H1 (cell line): ENCODE measurements at regions not wholly inside any gene's neighbourhood (a gene's known extent, or its start where the extent isn't known, plus 50 kb on each side); places are given as distances from the start of the nearest gene placed in this dataset.

Experiments
- CTCF ChIA-PET: fragments of 300-600 bp; sonication (Branson Sonifier 250); formaldehyde crosslinking; loops from one replicate; lab custom pipeline; 2021; ENCODE audit not compliant: partially characterized antibody; lab: Charles Lee
- POLR2A ChIA-PET: fragments of 300-600 bp; sonication (Branson Sonifier 250); formaldehyde crosslinking; loops from one replicate; lab custom pipeline; 2021; ENCODE audit warnings: inconsistent platforms; ENCODE audit not compliant: partially characterized antibody; lab: Charles Lee
- DNase-seq, 2 experiments: peaks; one replicate each; pipeline versions ENCODE4 v3.0.0 to v3.0.0-alpha.2; 2010 to 2022; ENCODE audit warnings: low spot score in 2 of 2, low read depth in 1 of 2, mixed read lengths in 1 of 2
- FAIRE-seq: peaks from 2 replicates; lab custom pipeline; 2011; peaks lifted over from hg19 to GRCh38; lab: Jason Lieb, UNC
- H2AFZ ChIP-seq: 2 replicates; pipeline ENCODE4 v1.8.1; 2012; ENCODE audit warnings: low read length, inconsistent platforms
- H2AK5ac ChIP-seq: 2 replicates; pipeline ENCODE4 v1.6.1; 2013; ENCODE audit warnings: low read depth, low read length
- H2BK120ac ChIP-seq: replicated peaks from 2 replicates; pipeline ENCODE3; 2013; ENCODE audit warnings: low read depth, low read length, inconsistent platforms
- H2BK12ac ChIP-seq: 2 replicates; pipeline ENCODE4 v1.6.1; 2013; ENCODE audit warnings: low read depth, low read length
- H2BK15ac ChIP-seq: 2 replicates; pipeline ENCODE4 v1.6.1; 2013; ENCODE audit warnings: low read length
- H2BK20ac ChIP-seq: 2 replicates; pipeline ENCODE4 v1.6.1; 2013; ENCODE audit warnings: low read length
- H2BK5ac ChIP-seq: 2 replicates; pipeline ENCODE4 v1.6.1; 2013; ENCODE audit warnings: low read depth, low read length
- H3K14ac ChIP-seq: 2 replicates; pipeline ENCODE4 v1.6.1; 2013; ENCODE audit warnings: inconsistent platforms; ENCODE audit not compliant: insufficient read length
- H3K18ac ChIP-seq: 2 replicates; pipeline ENCODE4 v1.6.1; 2013; ENCODE audit warnings: low read length; ENCODE audit errors: extremely low read depth
- H3K23ac ChIP-seq: 2 replicates; pipeline ENCODE4 v1.6.1; 2013; ENCODE audit warnings: inconsistent platforms; ENCODE audit not compliant: insufficient read length
- H3K23me2 ChIP-seq: 2 replicates; pipeline ENCODE4 v1.6.1; 2013; ENCODE audit warnings: low read depth, low read length
- H3K27ac ChIP-seq: 2 replicates; pipeline ENCODE4 v1.6.1; 2011; ENCODE audit warnings: low read depth, low read length, inconsistent platforms
- H3K27me3 ChIP-seq, 4 experiments: replicated peaks in 1 of 4; 1 replicate in 1 of 4; 2 replicates in 3 of 4; pipeline versions ENCODE4 v1.6.1 to v1.8.1; 2011 to 2013; ENCODE audit warnings: low read length in 3 of 4, mild to moderate bottlenecking in 3 of 4, inconsistent platforms in 2 of 4, mixed read lengths in 2 of 4, moderate library complexity in 1 of 4; ENCODE audit not compliant: control insufficient read depth in 3 of 4, insufficient read depth in 3 of 4; ENCODE audit errors: extremely low read depth in 1 of 4
- H3K36me3 ChIP-seq, 4 experiments: 2 replicates each; pipeline versions ENCODE4 v1.6.1 to v1.8.1; 2011 to 2013; ENCODE audit warnings: mild to moderate bottlenecking in 4 of 4, low read length in 3 of 4, moderate library complexity in 2 of 4, control low read depth in 1 of 4, inconsistent platforms in 1 of 4; ENCODE audit not compliant: insufficient read depth in 4 of 4, control insufficient read depth in 2 of 4
- H3K4ac ChIP-seq: replicated peaks from 2 replicates; pipeline ENCODE3; 2013; ENCODE audit warnings: low read length, low read depth, mixed read lengths, inconsistent platforms; ENCODE audit not compliant: insufficient read length
- H3K4me1 ChIP-seq, 4 experiments: replicated peaks in 1 of 4; 1 replicate in 1 of 4; 2 replicates in 3 of 4; pipeline versions ENCODE4 v1.6.1 to v1.8.1; 2011 to 2013; ENCODE audit warnings: low read length in 3 of 4, inconsistent platforms in 2 of 4, mixed read lengths in 1 of 4; ENCODE audit not compliant: insufficient read depth in 4 of 4, control insufficient read depth in 3 of 4
- H3K4me2 ChIP-seq, 2 experiments: 2 replicates each; pipeline versions ENCODE4 v1.6.1 to v1.8.1; 2011 to 2013; ENCODE audit warnings: low read depth in 2 of 2, low read length in 2 of 2, control low read depth in 1 of 2, inconsistent platforms in 1 of 2, mild to moderate bottlenecking in 1 of 2; ENCODE audit not compliant: insufficient read depth in 1 of 2
- H3K4me3 ChIP-seq, 4 experiments: fragments of 200-600, 300-600 bp in 1 of 4; sonication (generic), shearing (Covaris generic), sonication (Bioruptor Twin) in 1 of 4; 2 replicates each; pipeline versions ENCODE4 v1.5.1 to v1.8.1; 2011 to 2016; ENCODE audit warnings: low read length in 4 of 4, low read depth in 3 of 4, control low read depth in 2 of 4, inconsistent platforms in 2 of 4, mild to moderate bottlenecking in 2 of 4, mixed read lengths in 1 of 4, moderate library complexity in 1 of 4; ENCODE audit not compliant: insufficient read depth in 2 of 4; ENCODE audit errors: extremely low read depth in 1 of 4
- H3K56ac ChIP-seq: replicated peaks from 2 replicates; pipeline ENCODE3; 2013; ENCODE audit warnings: low read depth, mild to moderate bottlenecking, mixed read lengths, low read length, inconsistent platforms; ENCODE audit not compliant: insufficient read length
- H3K79me1 ChIP-seq: 2 replicates; pipeline ENCODE4 v1.6.1; 2013; ENCODE audit warnings: low read depth, low read length, control low read depth
- H3K79me2 ChIP-seq, 2 experiments: 2 replicates each; pipeline versions ENCODE4 v1.6.1 to v1.8.1; 2012 to 2013; ENCODE audit warnings: low read length in 2 of 2, mild to moderate bottlenecking in 2 of 2, inconsistent platforms in 1 of 2; ENCODE audit not compliant: insufficient read depth in 2 of 2, control insufficient read depth in 1 of 2
- H3K9ac ChIP-seq, 4 experiments: replicated peaks in 1 of 4; 1 replicate in 1 of 4; 2 replicates in 3 of 4; pipeline versions ENCODE4 v1.6.1 to v1.8.1; 2011 to 2013; ENCODE audit warnings: low read depth in 3 of 4, low read length in 3 of 4, control low read depth in 2 of 4, mild to moderate bottlenecking in 2 of 4, moderate library complexity in 2 of 4, inconsistent platforms in 1 of 4; ENCODE audit errors: extremely low read depth in 1 of 4
- H3K9me3 ChIP-seq, 2 experiments: 2 replicates each; pipeline versions ENCODE4 v1.6.1 to v1.8.1; 2012 to 2013; ENCODE audit warnings: mild to moderate bottlenecking in 2 of 2, moderate library complexity in 2 of 2, control low read depth in 1 of 2, inconsistent platforms in 1 of 2, low read depth in 1 of 2, low read length in 1 of 2, mixed read lengths in 1 of 2; ENCODE audit not compliant: insufficient read depth in 2 of 2
- H4K20me1 ChIP-seq, 2 experiments: replicated peaks in 1 of 2; 2 replicates each; pipeline versions ENCODE3 to v1.8.1; 2011 to 2013; ENCODE audit warnings: inconsistent platforms in 2 of 2, low read length in 2 of 2, mild to moderate bottlenecking in 1 of 2; ENCODE audit not compliant: insufficient read depth in 2 of 2, control insufficient read depth in 1 of 2
- H4K5ac ChIP-seq: 2 replicates; pipeline ENCODE4 v1.6.1; 2013; ENCODE audit warnings: low read length, low read depth, mixed read lengths, inconsistent platforms; ENCODE audit not compliant: insufficient read length
- H4K8ac ChIP-seq: 2 replicates; pipeline ENCODE4 v1.8.0; 2013; ENCODE audit warnings: mild to moderate bottlenecking, moderate library complexity, low read length, inconsistent platforms; ENCODE audit not compliant: insufficient read depth; ENCODE audit errors: extremely low read depth
- H4K91ac ChIP-seq: replicated peaks from 2 replicates; pipeline ENCODE3; 2013; ENCODE audit warnings: low read length, mixed read lengths, inconsistent platforms; ENCODE audit not compliant: insufficient read length
- BRCA1 ChIP-seq: IDR thresholded peaks from 2 replicates; pipeline ENCODE4 v1.6.1; 2012; ENCODE audit warnings: low read depth, low read length, improper control_type of control experiment
- CHD1 ChIP-seq: IDR thresholded peaks from 2 replicates; pipeline ENCODE4 v1.6.1; 2012; ENCODE audit warnings: low read depth, low read length, improper control_type of control experiment
- CTBP2 ChIP-seq: IDR thresholded peaks from 2 replicates; pipeline ENCODE4 v1.7.0; 2011; ENCODE audit warnings: borderline replicate concordance, mild to moderate bottlenecking, moderate library complexity, mixed read lengths, low read length; ENCODE audit not compliant: insufficient read depth, insufficient read length
- EP300 ChIP-seq, 2 experiments: IDR thresholded peaks; 1 replicate in 1 of 2; 2 replicates in 1 of 2; pipeline ENCODE4 v1.6.1; 2011 to 2012; ENCODE audit warnings: low read depth in 2 of 2, low read length in 2 of 2, mild to moderate bottlenecking in 2 of 2, borderline replicate concordance in 1 of 2, inconsistent platforms in 1 of 2, moderate library complexity in 1 of 2
- JUND ChIP-seq: IDR thresholded peaks from 2 replicates; pipeline ENCODE4 v1.6.1; 2011; ENCODE audit warnings: mild to moderate bottlenecking, improper control_type of control experiment, low read length
- NANOG ChIP-seq: IDR thresholded peaks from 2 replicates; pipeline ENCODE4 v1.6.1; 2011; ENCODE audit warnings: low read length, low read depth, mild to moderate bottlenecking, inconsistent platforms; ENCODE audit not compliant: insufficient read depth, poor library complexity, severe bottlenecking
- NRF1 ChIP-seq: IDR thresholded peaks from 2 replicates; pipeline ENCODE4 v1.6.1; 2011; ENCODE audit warnings: mild to moderate bottlenecking, low read depth, low read length, improper control_type of control experiment
- POLR2AphosphoS5 ChIP-seq: IDR thresholded peaks from 2 replicates; pipeline ENCODE4 v1.6.1; 2011; ENCODE audit warnings: low read depth, low read length
- POU5F1 ChIP-seq: IDR thresholded peaks from 2 replicates; pipeline ENCODE4 v1.6.1; 2011; ENCODE audit warnings: low read depth, mild to moderate bottlenecking, low read length, moderate library complexity
- RAD21 ChIP-seq, 2 experiments: IDR thresholded peaks in 1 of 2; conservative IDR thresholded peaks in 1 of 2; 2 replicates each; pipeline ENCODE4 v1.6.1; 2011; ENCODE audit warnings: low read depth in 2 of 2, low read length in 2 of 2, improper control_type of control experiment in 1 of 2, inconsistent platforms in 1 of 2, mild to moderate bottlenecking in 1 of 2, moderate library complexity in 1 of 2
- RXRA ChIP-seq: IDR thresholded peaks from 2 replicates; pipeline ENCODE4 v1.6.1; 2011; ENCODE audit warnings: low read depth, mild to moderate bottlenecking, low read length, moderate library complexity; ENCODE audit not compliant: insufficient read depth
- SIX5 ChIP-seq: IDR thresholded peaks from 2 replicates; pipeline ENCODE4 v1.6.1; 2011; ENCODE audit warnings: mild to moderate bottlenecking, low read depth, low read length
- SP2 ChIP-seq: IDR thresholded peaks from 2 replicates; pipeline ENCODE4 v1.6.1; 2012; ENCODE audit warnings: mild to moderate bottlenecking, low read length, inconsistent platforms
- ZNF274 ChIP-seq: IDR thresholded peaks from 2 replicates; pipeline ENCODE4 v1.7.0; 2012; ENCODE audit warnings: low read length, borderline replicate concordance; ENCODE audit errors: extremely low read depth
- WGBS, 2 experiments: shearing (Covaris generic) in 1 of 2; methylation state at CpG; one replicate each; pipeline versions ENCODE4 v1.1.6 to v1.1.7; 2013 to 2015; ENCODE audit warnings: low lambda C conversion rate in 2 of 2, mixed read lengths in 2 of 2, inconsistent platforms in 1 of 2, low coverage in 1 of 2, missing lambda C conversion rate in 1 of 2; ENCODE audit not compliant: insufficient replicate concordance in 2 of 2, insufficient coverage in 1 of 2, insufficient read length in 1 of 2; ENCODE audit errors: extremely low coverage in 1 of 2, missing lambda C conversion rate in 1 of 2; 5-methylcytosine and 5-hydroxymethylcytosine counted together

GRCh38 chr2:200244111-200244510, 62.4 kb upstream of the SPATS2L start:
- no peak overlapping the region for H3K27ac ChIP-seq
- H4K8ac ChIP-seq, result no peak overlapping the region
- H2AFZ ChIP-seq, result no peak overlapping the region; the same call in 1 of the 2 replicates
- H2BK120ac ChIP-seq, result no peak overlapping the region
- ChIA-PET CTCF (interaction anchor here (0.6 to 0.7 kb wide), 2 partner anchors 442 to 1671 kb away, joined by 3 to 4 read pairs; no protein-coding TSS in a partner anchor), POLR2A (no interaction called here)
- H3K9me3 ChIP-seq, result no peaks in the 10 kb centered on the region
- DNase-seq (no peak), FAIRE-seq (no peak)
- no peak overlapping the region for H4K5ac ChIP-seq
- H3K23ac ChIP-seq, result no peak overlapping the region
- H3K36me3 ChIP-seq, result no peaks in the 10 kb centered on the region
- H2BK15ac ChIP-seq, result no peak overlapping the region
- H2BK5ac ChIP-seq, result no peak overlapping the region
- WGBS, 2 experiments, result 100% methylated on average over 1 of the region's 1 CpG; no CpG with 5 or more reads in 1 of the 2 experiments
- no peaks in the 10 kb centered on the region for H3K27me3 ChIP-seq
- H4K20me1 ChIP-seq, result no peaks in the 10 kb centered on the region
- no peak overlapping the region for H2AK5ac ChIP-seq
- H2BK12ac ChIP-seq, result no peak overlapping the region
- H3K4ac ChIP-seq, result no peak overlapping the region
- no peak overlapping the region for H3K4me3 ChIP-seq
- no peak overlapping the region for H3K14ac ChIP-seq
- no peaks in the 10 kb centered on the region; a peak in 2 of 7 replicates for H3K4me1 ChIP-seq
- H3K23me2 ChIP-seq, result no peaks in the 10 kb centered on the region
- H3K4me2 ChIP-seq, result no peak overlapping the region
- H4K91ac ChIP-seq, result no peak overlapping the region
- H3K56ac ChIP-seq, result no peak overlapping the region
- no peak overlapping the region for H2BK20ac ChIP-seq
- no peak overlapping the region for H3K18ac ChIP-seq
- no peak overlapping the region for H3K9ac ChIP-seq
- H3K79me1 ChIP-seq, result no peaks in the 10 kb centered on the region
- no peaks in the 10 kb centered on the region for H3K79me2 ChIP-seq
- TF ChIP-seq RXRA (no peak), RAD21 (IDR thresholded peaks at IDR 0.05 in 1 of 2, conservative IDR thresholded peaks at IDR 0.05 in 1 of 2; ENCODE audit: low read depth in 2 of 2, low read length in 2 of 2) (no peak), JUND (no peak), EP300 (IDR thresholded peaks at IDR 0.05; ENCODE audit: borderline replicate concordance in 1 of 2, low read depth in 2 of 2, low read length in 2 of 2) (no peak), SP2 (no peak), CTBP2 (no peak), CHD1 (no peak), BRCA1 (no peak), NANOG (no peak), POU5F1 (no peak), SIX5 (no peak), NRF1 (no peak), ZNF274 (no peak), POLR2AphosphoS5 (no peak)
